HepG2 (cell line): ENCODE measurements at regions not wholly inside any gene's neighbourhood (a gene's known extent, or its start where the extent isn't known, plus 50 kb on each side); places are given as distances from the start of the nearest gene placed in this dataset.

ENCODE experiments used
- FOXP1 ChIP-seq, 2 experiments: fragments of 450-650 bp in 1 of 2; IDR thresholded peaks; 2 replicates each; pipeline ENCODE4 v1.6.1; 2017 to 2018; ENCODE audit warnings: antibody characterized with exemption in 1 of 2
- HIVEP1 ChIP-seq: sonication (generic); formaldehyde crosslinking; IDR thresholded peaks from 2 replicates; pipeline ENCODE4 v1.4.0; 2020; ENCODE audit warnings: mild to moderate bottlenecking, missing genetic modification reagents
- NKX3-1 ChIP-seq: sonication (generic); formaldehyde crosslinking; IDR thresholded peaks from 2 replicates; pipeline ENCODE4 v1.5.0; 2020; ENCODE audit warnings: missing genetic modification reagents
- RARA ChIP-seq: IDR thresholded peaks from 2 replicates; pipeline ENCODE4 v1.6.1; 2016; ENCODE audit warnings: missing genetic modification reagents, missing compliant biosample characterization
- RXRB ChIP-seq: IDR thresholded peaks from 2 replicates; pipeline ENCODE4 v1.6.1; 2016; ENCODE audit warnings: borderline replicate concordance, missing genetic modification reagents, missing compliant biosample characterization
- STAG1 ChIP-seq: sonication (generic); formaldehyde crosslinking; IDR thresholded peaks from 2 replicates; pipeline ENCODE4 v1.4.0; 2020; ENCODE audit warnings: missing genetic modification reagents
- TBP ChIP-seq: sonication (generic); formaldehyde crosslinking; IDR thresholded peaks from 2 replicates; pipeline ENCODE4 v1.5.0; 2020; ENCODE audit warnings: missing genetic modification reagents
- ZBTB3 ChIP-seq: sonication (generic); formaldehyde crosslinking; IDR thresholded peaks from 2 replicates; pipeline ENCODE4 v1.4.0; 2020; ENCODE audit warnings: low read depth, mild to moderate bottlenecking, moderate library complexity, missing genetic modification reagents, borderline replicate concordance
- ZKSCAN8 ChIP-seq: IDR thresholded peaks from 2 replicates; pipeline ENCODE4 v1.6.1; 2016; ENCODE audit warnings: borderline replicate concordance, missing genetic modification reagents, missing compliant biosample characterization
- ZNF33B ChIP-seq: sonication (generic); formaldehyde crosslinking; IDR thresholded peaks from 2 replicates; pipeline ENCODE4 v1.5.1; 2020; ENCODE audit warnings: mild to moderate bottlenecking, missing genetic modification reagents
- ZNF510 ChIP-seq: sonication (generic); formaldehyde crosslinking; IDR thresholded peaks from 2 replicates; pipeline ENCODE4 v1.4.0; 2020; ENCODE audit warnings: low read depth, mild to moderate bottlenecking, missing genetic modification reagents
- ZNF589 ChIP-seq: sonication (generic); formaldehyde crosslinking; conservative IDR thresholded peaks from 2 replicates; pipeline ENCODE4 v1.8.0; 2022; ENCODE audit warnings: mild to moderate bottlenecking, moderate library complexity, missing genetic modification reagents
- ZNF605 ChIP-seq: sonication (generic); formaldehyde crosslinking; IDR thresholded peaks from 2 replicates; pipeline ENCODE4 v1.8.0; 2022; ENCODE audit warnings: mild to moderate bottlenecking, missing genetic modification reagents
- ZNF678 ChIP-seq: sonication (generic); formaldehyde crosslinking; IDR thresholded peaks from 2 replicates; pipeline ENCODE4 v1.4.0; 2020; ENCODE audit warnings: mild to moderate bottlenecking, missing genetic modification reagents
- TF ChIP-seq, protein P1 (sequence below): sonication (generic); formaldehyde crosslinking; IDR thresholded peaks from 2 replicates; pipeline ENCODE4 v1.8.0; 2023; ENCODE audit warnings: mild to moderate bottlenecking, missing genetic modification reagents
- TF ChIP-seq, protein P2 (sequence below): sonication (generic); formaldehyde crosslinking; IDR thresholded peaks from 2 replicates; pipeline ENCODE4 v1.5.0; 2020; ENCODE audit warnings: mild to moderate bottlenecking, missing genetic modification reagents
- TF ChIP-seq, protein P3 (sequence below): sonication (generic); formaldehyde crosslinking; IDR thresholded peaks from 2 replicates; pipeline ENCODE4 v1.5.0; 2020; ENCODE audit warnings: mild to moderate bottlenecking, missing genetic modification reagents
- TF ChIP-seq, protein P4 (sequence below): sonication (generic); formaldehyde crosslinking; conservative IDR thresholded peaks from 2 replicates; pipeline ENCODE4 v1.8.0; 2022; ENCODE audit warnings: low read depth, missing genetic modification reagents
- TF ChIP-seq, protein P5 (sequence below): sonication (generic); formaldehyde crosslinking; IDR thresholded peaks from 2 replicates; pipeline ENCODE4 v1.4.0; 2020; ENCODE audit warnings: low read depth, missing genetic modification reagents

DNA sequence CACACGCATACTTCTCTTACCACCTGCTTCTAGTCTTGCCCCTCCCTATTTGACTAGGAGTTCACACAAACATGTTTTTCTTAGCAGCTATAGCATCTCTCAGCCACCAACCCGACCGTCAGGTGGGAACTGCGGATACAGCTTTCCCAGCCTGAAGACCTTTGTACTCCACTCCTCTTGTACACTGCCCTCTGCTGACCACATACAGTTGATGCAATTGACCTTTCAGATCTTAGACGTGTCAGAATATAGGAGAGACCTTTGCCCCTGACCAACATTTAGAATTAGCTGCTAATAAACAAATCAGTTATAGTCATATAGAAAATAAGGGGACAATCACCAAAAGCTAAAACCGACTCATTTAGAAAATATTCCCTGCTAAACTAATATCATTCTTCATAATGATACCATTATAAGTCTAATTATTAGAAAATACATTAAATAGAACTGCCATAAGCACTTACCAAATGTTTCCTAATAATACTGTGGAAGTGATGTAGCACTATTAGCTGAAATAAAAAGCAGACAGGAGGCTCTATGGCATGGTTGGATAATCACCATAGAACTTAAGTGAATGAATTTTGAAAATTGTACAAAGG lies 208.4 kb downstream of the RAD51AP2 start (continued):
- no peak for TF ChIP-seq TBP (CRISPR knock-in tag)
- TF ChIP-seq HIVEP1 = no peak
- peak; percentile 76 for TF ChIP-seq STAG1 (CRISPR knock-in tag)
- no peak for TF ChIP-seq ZNF605 (CRISPR knock-in tag)
- TF ChIP-seq RXRB (CRISPR knock-in tag) = peak; percentile 27; the same call in 1 of the 2 replicates
- no peak for TF ChIP-seq FOXP1 (IDR thresholded peaks at IDR 0.05)
- TF ChIP-seq FOXP1 (CRISPR knock-in tag; IDR thresholded peaks at IDR 0.05) = no peak
- TF ChIP-seq, protein P1, sequence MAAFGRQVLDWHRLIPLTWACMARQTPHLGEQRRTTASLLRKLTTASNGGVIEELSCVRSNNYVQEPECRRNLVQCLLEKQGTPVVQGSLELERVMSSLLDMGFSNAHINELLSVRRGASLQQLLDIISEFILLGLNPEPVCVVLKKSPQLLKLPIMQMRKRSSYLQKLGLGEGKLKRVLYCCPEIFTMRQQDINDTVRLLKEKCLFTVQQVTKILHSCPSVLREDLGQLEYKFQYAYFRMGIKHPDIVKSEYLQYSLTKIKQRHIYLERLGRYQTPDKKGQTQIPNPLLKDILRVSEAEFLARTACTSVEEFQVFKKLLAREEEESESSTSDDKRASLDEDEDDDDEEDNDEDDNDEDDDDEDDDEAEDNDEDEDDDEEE = no peak
- no peak for TF ChIP-seq ZNF678 (CRISPR knock-in tag)
- TF ChIP-seq ZKSCAN8 = no peak
- 0 out of 2 replicates have a peak, but pooled peaks have one; percentile 38 for TF ChIP-seq ZNF589
- no peak for TF ChIP-seq ZNF510 (CRISPR knock-in tag)
- no peak for TF ChIP-seq ZBTB3 (CRISPR knock-in tag)
- TF ChIP-seq, protein P2, sequence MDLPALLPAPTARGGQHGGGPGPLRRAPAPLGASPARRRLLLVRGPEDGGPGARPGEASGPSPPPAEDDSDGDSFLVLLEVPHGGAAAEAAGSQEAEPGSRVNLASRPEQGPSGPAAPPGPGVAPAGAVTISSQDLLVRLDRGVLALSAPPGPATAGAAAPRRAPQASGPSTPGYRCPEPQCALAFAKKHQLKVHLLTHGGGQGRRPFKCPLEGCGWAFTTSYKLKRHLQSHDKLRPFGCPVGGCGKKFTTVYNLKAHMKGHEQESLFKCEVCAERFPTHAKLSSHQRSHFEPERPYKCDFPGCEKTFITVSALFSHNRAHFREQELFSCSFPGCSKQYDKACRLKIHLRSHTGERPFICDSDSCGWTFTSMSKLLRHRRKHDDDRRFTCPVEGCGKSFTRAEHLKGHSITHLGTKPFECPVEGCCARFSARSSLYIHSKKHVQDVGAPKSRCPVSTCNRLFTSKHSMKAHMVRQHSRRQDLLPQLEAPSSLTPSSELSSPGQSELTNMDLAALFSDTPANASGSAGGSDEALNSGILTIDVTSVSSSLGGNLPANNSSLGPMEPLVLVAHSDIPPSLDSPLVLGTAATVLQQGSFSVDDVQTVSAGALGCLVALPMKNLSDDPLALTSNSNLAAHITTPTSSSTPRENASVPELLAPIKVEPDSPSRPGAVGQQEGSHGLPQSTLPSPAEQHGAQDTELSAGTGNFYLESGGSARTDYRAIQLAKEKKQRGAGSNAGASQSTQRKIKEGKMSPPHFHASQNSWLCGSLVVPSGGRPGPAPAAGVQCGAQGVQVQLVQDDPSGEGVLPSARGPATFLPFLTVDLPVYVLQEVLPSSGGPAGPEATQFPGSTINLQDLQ (CRISPR knock-in tag) = no peak
- TF ChIP-seq, protein P3, sequence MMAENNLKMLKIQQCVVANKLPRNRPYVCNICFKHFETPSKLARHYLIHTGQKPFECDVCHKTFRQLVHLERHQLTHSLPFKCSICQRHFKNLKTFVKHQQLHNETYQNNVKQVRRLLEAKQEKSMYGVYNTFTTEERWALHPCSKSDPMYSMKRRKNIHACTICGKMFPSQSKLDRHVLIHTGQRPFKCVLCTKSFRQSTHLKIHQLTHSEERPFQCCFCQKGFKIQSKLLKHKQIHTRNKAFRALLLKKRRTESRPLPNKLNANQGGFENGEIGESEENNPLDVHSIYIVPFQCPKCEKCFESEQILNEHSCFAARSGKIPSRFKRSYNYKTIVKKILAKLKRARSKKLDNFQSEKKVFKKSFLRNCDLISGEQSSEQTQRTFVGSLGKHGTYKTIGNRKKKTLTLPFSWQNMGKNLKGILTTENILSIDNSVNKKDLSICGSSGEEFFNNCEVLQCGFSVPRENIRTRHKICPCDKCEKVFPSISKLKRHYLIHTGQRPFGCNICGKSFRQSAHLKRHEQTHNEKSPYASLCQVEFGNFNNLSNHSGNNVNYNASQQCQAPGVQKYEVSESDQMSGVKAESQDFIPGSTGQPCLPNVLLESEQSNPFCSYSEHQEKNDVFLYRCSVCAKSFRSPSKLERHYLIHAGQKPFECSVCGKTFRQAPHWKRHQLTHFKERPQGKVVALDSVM (CRISPR knock-in tag) = no peak
- TF ChIP-seq, protein P4, sequence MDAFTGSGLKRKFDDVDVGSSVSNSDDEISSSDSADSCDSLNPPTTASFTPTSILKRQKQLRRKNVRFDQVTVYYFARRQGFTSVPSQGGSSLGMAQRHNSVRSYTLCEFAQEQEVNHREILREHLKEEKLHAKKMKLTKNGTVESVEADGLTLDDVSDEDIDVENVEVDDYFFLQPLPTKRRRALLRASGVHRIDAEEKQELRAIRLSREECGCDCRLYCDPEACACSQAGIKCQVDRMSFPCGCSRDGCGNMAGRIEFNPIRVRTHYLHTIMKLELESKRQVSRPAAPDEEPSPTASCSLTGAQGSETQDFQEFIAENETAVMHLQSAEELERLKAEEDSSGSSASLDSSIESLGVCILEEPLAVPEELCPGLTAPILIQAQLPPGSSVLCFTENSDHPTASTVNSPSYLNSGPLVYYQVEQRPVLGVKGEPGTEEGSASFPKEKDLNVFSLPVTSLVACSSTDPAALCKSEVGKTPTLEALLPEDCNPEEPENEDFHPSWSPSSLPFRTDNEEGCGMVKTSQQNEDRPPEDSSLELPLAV (CRISPR knock-in tag) = no peak
- TF ChIP-seq RARA = peak; percentile 40; the same call in 1 of the 2 replicates
- no peak for TF ChIP-seq ZNF33B (CRISPR knock-in tag)
- no peak for TF ChIP-seq NKX3-1 (CRISPR knock-in tag)
- TF ChIP-seq, protein P5, sequence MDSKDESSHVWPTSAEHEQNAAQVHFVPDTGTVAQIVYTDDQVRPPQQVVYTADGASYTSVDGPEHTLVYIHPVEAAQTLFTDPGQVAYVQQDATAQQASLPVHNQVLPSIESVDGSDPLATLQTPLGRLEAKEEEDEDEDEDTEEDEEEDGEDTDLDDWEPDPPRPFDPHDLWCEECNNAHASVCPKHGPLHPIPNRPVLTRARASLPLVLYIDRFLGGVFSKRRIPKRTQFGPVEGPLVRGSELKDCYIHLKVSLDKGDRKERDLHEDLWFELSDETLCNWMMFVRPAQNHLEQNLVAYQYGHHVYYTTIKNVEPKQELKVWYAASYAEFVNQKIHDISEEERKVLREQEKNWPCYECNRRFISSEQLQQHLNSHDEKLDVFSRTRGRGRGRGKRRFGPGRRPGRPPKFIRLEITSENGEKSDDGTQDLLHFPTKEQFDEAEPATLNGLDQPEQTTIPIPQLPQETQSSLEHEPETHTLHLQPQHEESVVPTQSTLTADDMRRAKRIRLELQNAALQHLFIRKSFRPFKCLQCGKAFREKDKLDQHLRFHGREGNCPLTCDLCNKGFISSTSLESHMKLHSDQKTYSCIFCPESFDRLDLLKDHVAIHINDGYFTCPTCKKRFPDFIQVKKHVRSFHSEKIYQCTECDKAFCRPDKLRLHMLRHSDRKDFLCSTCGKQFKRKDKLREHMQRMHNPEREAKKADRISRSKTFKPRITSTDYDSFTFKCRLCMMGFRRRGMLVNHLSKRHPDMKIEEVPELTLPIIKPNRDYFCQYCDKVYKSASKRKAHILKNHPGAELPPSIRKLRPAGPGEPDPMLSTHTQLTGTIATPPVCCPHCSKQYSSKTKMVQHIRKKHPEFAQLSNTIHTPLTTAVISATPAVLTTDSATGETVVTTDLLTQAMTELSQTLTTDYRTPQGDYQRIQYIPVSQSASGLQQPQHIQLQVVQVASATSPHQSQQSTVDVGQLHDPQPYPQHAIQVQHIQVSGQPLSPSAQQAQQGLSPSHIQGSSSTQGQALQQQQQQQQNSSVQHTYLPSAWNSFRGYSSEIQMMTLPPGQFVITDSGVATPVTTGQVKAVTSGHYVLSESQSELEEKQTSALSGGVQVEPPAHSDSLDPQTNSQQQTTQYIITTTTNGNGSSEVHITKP = no peak
